DOHH2 (cell line): ENCODE measurements at regions not wholly inside any gene's neighbourhood (a gene's known extent, or its start where the extent isn't known, plus 50 kb on each side); places are given as distances from the start of the nearest gene placed in this dataset.

Experiments
- H3F3A ChIP-seq: fragments of 200-600 bp; sonication (generic), shearing (Covaris generic); 2 replicates; pipeline ENCODE4 v1.6.0; 2016; ENCODE audit warnings: antibody characterized with exemption, mild to moderate bottlenecking; ENCODE audit not compliant: control insufficient read depth, insufficient read depth
- H3K27ac ChIP-seq: fragments of 200-600 bp; sonication (generic); 2 replicates; pipeline ENCODE4 v1.5.1; 2014; ENCODE audit warnings: low read depth, mild to moderate bottlenecking, low read length, moderate library complexity
- H3K27me3 ChIP-seq: fragments of 200-600 bp; sonication (generic); 2 replicates; pipeline ENCODE4 v1.6.1; 2014; ENCODE audit warnings: mild to moderate bottlenecking, low read length, mixed read lengths; ENCODE audit not compliant: control insufficient read depth
- H3K36me3 ChIP-seq: fragments of 200-600 bp; sonication (generic); 2 replicates; pipeline ENCODE4 v1.6.1; 2014; ENCODE audit warnings: mild to moderate bottlenecking, low read length, moderate library complexity, mixed read lengths; ENCODE audit not compliant: control insufficient read depth
- H3K4me1 ChIP-seq: fragments of 200-600 bp; sonication (generic); 2 replicates; pipeline ENCODE4 v1.6.1; 2014; ENCODE audit warnings: mild to moderate bottlenecking, low read length, mixed read lengths; ENCODE audit not compliant: control insufficient read depth
- H3K4me2 ChIP-seq: fragments of 200-600 bp; sonication (generic); 2 replicates; pipeline ENCODE4 v1.6.0; 2014; ENCODE audit warnings: mild to moderate bottlenecking, low read length, moderate library complexity
- H3K4me3 ChIP-seq: fragments of 200-600 bp; sonication (generic); 2 replicates; pipeline ENCODE4 v1.5.1; 2014; ENCODE audit warnings: mild to moderate bottlenecking, low read length, mixed read lengths
- H3K79me2 ChIP-seq: fragments of 200-600 bp; sonication (generic); 2 replicates; pipeline ENCODE4 v1.6.1; 2014; ENCODE audit warnings: mild to moderate bottlenecking, low read length, mixed read lengths; ENCODE audit not compliant: control insufficient read depth
- H3K9me2 ChIP-seq: fragments of 200-600 bp; sonication (generic); replicated peaks from 2 replicates; pipeline ENCODE4 v1.6.1; 2014; ENCODE audit warnings: mild to moderate bottlenecking, low read length, mixed read lengths; ENCODE audit not compliant: control insufficient read depth
- H3K9me3 ChIP-seq: fragments of 200-600 bp; sonication (generic); 2 replicates; pipeline ENCODE4 v1.6.1; 2014; ENCODE audit warnings: antibody characterized with exemption, low read length, mixed read lengths; ENCODE audit not compliant: control insufficient read depth, insufficient read depth
- H4K20me1 ChIP-seq: fragments of 200-600 bp; sonication (generic); 2 replicates; pipeline ENCODE4 v1.6.0; 2014; ENCODE audit warnings: low read depth, mild to moderate bottlenecking, antibody characterized with exemption, low read length, moderate library complexity; ENCODE audit not compliant: control insufficient read depth, insufficient read depth
- EZH2phosphoT487 ChIP-seq: fragments of 200-600 bp; sonication (generic); IDR thresholded peaks from 2 replicates; pipeline ENCODE4 v1.6.1; 2017; ENCODE audit warnings: borderline replicate concordance, mild to moderate bottlenecking, antibody characterized with exemption, low read length, moderate library complexity, mixed read lengths
- TF ChIP-seq, protein P1 (sequence below): fragments of 200-600 bp; sonication (generic); IDR thresholded peaks from one replicate; pipeline ENCODE4 v1.5.1; 2014; ENCODE audit warnings: antibody characterized with exemption, mild to moderate bottlenecking, low read depth, low read length; ENCODE audit not compliant: poor library complexity, severe bottlenecking

GRCh38 chr2:138866797-138867196 lies 86.6 kb upstream of the NXPH2 start:
- no peak for TF ChIP-seq EZH2phosphoT487
- TF ChIP-seq, protein P1, sequence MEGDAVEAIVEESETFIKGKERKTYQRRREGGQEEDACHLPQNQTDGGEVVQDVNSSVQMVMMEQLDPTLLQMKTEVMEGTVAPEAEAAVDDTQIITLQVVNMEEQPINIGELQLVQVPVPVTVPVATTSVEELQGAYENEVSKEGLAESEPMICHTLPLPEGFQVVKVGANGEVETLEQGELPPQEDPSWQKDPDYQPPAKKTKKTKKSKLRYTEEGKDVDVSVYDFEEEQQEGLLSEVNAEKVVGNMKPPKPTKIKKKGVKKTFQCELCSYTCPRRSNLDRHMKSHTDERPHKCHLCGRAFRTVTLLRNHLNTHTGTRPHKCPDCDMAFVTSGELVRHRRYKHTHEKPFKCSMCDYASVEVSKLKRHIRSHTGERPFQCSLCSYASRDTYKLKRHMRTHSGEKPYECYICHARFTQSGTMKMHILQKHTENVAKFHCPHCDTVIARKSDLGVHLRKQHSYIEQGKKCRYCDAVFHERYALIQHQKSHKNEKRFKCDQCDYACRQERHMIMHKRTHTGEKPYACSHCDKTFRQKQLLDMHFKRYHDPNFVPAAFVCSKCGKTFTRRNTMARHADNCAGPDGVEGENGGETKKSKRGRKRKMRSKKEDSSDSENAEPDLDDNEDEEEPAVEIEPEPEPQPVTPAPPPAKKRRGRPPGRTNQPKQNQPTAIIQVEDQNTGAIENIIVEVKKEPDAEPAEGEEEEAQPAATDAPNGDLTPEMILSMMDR: no peak

GRCh38 chr2:138853761-138854160 lies 73.6 kb upstream of the NXPH2 start:
- Histone ChIP-seq H3F3A (no peaks in the 10 kb centered on the region), H3K9me2 (no peaks in the 10 kb centered on the region), H3K9me3 (no peaks in the 10 kb centered on the region), H3K36me3 (no peaks in the 10 kb centered on the region), H3K79me2 (no peaks in the 10 kb centered on the region), H3K27ac (no peak overlapping the region), H4K20me1 (no peaks in the 10 kb centered on the region), H3K4me1 (no peaks in the 10 kb centered on the region), H3K4me2 (no peak overlapping the region), H3K4me3 (no peak overlapping the region), H3K27me3 (no peaks in the 10 kb centered on the region)
- TF ChIP-seq, protein P1: no peak
- TF ChIP-seq EZH2phosphoT487: no peak

More at GRCh38 chr2:138866797-138867196, 86.6 kb upstream of the NXPH2 start:
- H3K27me3 ChIP-seq: no peaks in the 10 kb centered on the region
- H3K4me2 ChIP-seq: no peak overlapping the region
- H3K79me2 ChIP-seq: no peaks in the 10 kb centered on the region
- no peaks in the 10 kb centered on the region for H3F3A ChIP-seq
- H3K4me1 ChIP-seq: no peaks in the 10 kb centered on the region
- H3K4me3 ChIP-seq: no peak overlapping the region
- H3K9me2 ChIP-seq: no peaks in the 10 kb centered on the region
- no peaks in the 10 kb centered on the region for H3K9me3 ChIP-seq
- H4K20me1 ChIP-seq: no peaks in the 10 kb centered on the region
- H3K36me3 ChIP-seq: no peaks in the 10 kb centered on the region
- no peak overlapping the region for H3K27ac ChIP-seq

DNA sequence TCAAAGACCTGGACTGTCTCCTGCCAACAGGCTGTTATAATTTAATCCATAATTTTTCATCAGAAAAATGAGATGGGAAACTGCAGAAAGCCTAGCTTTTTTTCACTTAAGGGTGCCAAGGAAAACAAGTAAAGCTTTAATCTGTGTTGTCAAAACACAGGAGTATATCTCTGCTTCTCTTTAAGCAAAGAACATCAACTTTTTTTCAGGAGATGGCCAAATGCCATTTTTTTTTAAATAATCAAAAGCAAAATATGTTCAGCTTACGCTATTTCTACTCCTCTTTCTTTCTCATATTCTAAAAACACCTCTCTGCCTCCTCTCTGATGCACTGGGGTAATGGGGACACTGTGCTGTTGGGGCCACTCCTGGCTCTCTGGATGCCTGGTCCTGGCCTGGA lies 73.1 kb upstream of the NXPH2 start:
- no peaks in the 10 kb centered on the region for H3K79me2 ChIP-seq
- no peaks in the 10 kb centered on the region for H3K4me1 ChIP-seq
- no peak overlapping the region for H3K27ac ChIP-seq

More for the DNA sequence above, 73.1 kb upstream of the NXPH2 start:
- no peak overlapping the region for H3K4me2 ChIP-seq
- no peaks in the 10 kb centered on the region for H3K36me3 ChIP-seq
- no peaks in the 10 kb centered on the region for H3K9me2 ChIP-seq
- H4K20me1 ChIP-seq: no peaks in the 10 kb centered on the region
- H3K4me3 ChIP-seq: no peak overlapping the region
- H3K9me3 ChIP-seq: no peaks in the 10 kb centered on the region
- no peaks in the 10 kb centered on the region for H3F3A ChIP-seq
- TF ChIP-seq, protein P1: no peak
- no peak for TF ChIP-seq EZH2phosphoT487
- H3K27me3 ChIP-seq: no peaks in the 10 kb centered on the region
